CD4-positive, alpha-beta T cell (primary cell): ENCODE measurements at regions not wholly inside any gene's neighbourhood (a gene's known extent, or its start where the extent isn't known, plus 50 kb on each side); places are given as distances from the start of the nearest gene placed in this dataset.

Experiments used
- ATAC-seq: fragments of 200-7000 bp; cut with Tn5 transposase; one replicate; pipeline ENCODE4 v1.10.0; 2022; ENCODE audit warnings: mild to moderate bottlenecking; ENCODE audit not compliant: poor library complexity
- CTCF ChIA-PET: fragments of 350-600 bp; sonication (Branson Sonifier 250); formaldehyde crosslinking; loops from one replicate; lab custom pipeline; 2021; ENCODE audit warnings: antibody characterized with exemption, inconsistent platforms; lab: Charles Lee
- POLR2A ChIA-PET: fragments of 350-600 bp; sonication (Branson Sonifier 250); formaldehyde crosslinking; loops from one replicate; lab custom pipeline; 2021; ENCODE audit warnings: antibody characterized with exemption, inconsistent platforms; lab: Charles Lee
- DNase-seq, 14 experiments: peaks; one replicate each; pipeline ENCODE4 v3.0.0-alpha.2; 2013 to 2020; ENCODE audit warnings: mixed read lengths in 2 of 14
- H3K27ac ChIP-seq, 2 donors: one replicate each; pipeline versions ENCODE4 v1.5.1 to v1.7.0; 2013; ENCODE audit warnings: low read length in 2 of 2, low read depth in 1 of 2, mild to moderate bottlenecking in 1 of 2
- H3K27me3 ChIP-seq, 2 experiments: 1 replicate in 1 of 2; 2 replicates in 1 of 2; pipeline versions ENCODE4 v1.6.1 to v1.7.0; 2013; ENCODE audit warnings: low read length in 2 of 2, control low read depth in 1 of 2, mild to moderate bottlenecking in 1 of 2, moderate library complexity in 1 of 2; ENCODE audit not compliant: insufficient read depth in 2 of 2, control insufficient read depth in 1 of 2
- H3K36me3 ChIP-seq: one replicate; pipeline ENCODE4 v1.6.1; 2013; ENCODE audit warnings: low read length, control low read depth; ENCODE audit not compliant: insufficient read depth
- H3K4me1 ChIP-seq: one replicate; pipeline ENCODE4 v1.6.1; 2013; ENCODE audit warnings: low read length, control low read depth; ENCODE audit not compliant: insufficient read depth
- H3K4me3 ChIP-seq: one replicate; pipeline ENCODE4 v1.5.1; 2013; ENCODE audit warnings: mild to moderate bottlenecking, low read length, moderate library complexity
- H3K9me3 ChIP-seq, 2 experiments: 1 replicate in 1 of 2; 2 replicates in 1 of 2; pipeline versions ENCODE4 v1.6.1 to v1.7.0; 2013; ENCODE audit warnings: low read length in 2 of 2, mild to moderate bottlenecking in 2 of 2, control low read depth in 1 of 2, moderate library complexity in 1 of 2; ENCODE audit not compliant: control insufficient read depth in 1 of 2, insufficient read depth in 1 of 2
- H3K27ac Mint-ChIP-seq: one replicate; pipeline ENCODE4 v1.8.0; 2020; ENCODE audit warnings: mixed read lengths
- H3K27me3 Mint-ChIP-seq: one replicate; pipeline ENCODE4 v1.8.0; 2021; ENCODE audit warnings: mixed read lengths
- H3K36me3 Mint-ChIP-seq: one replicate; pipeline ENCODE4 v1.8.0; 2021; ENCODE audit warnings: low read depth, mixed read lengths
- H3K4me1 Mint-ChIP-seq: one replicate; pipeline ENCODE4 v1.8.0; 2021; ENCODE audit warnings: low read depth, mixed read lengths
- H3K4me3 Mint-ChIP-seq: one replicate; pipeline ENCODE4 v1.8.0; 2020; ENCODE audit warnings: mild to moderate bottlenecking, mixed read lengths
- H3K9me3 Mint-ChIP-seq: one replicate; pipeline ENCODE4 v1.8.0; 2020; ENCODE audit warnings: mixed read lengths
- intact Hi-C, 2 experiments: fragments of 100-400 bp; cut with DNase I in 1 of 2; cut with micrococcal nuclease in 1 of 2; formaldehyde crosslinking; loops; one replicate each; pipeline versions ENCODE4 v1.15.1 to v1.9.0; 2023 to 2025; cut with DNase I, micrococcal nuclease
- TF ChIP-seq, protein P1 (sequence below): fragments of 200-600 bp; IDR thresholded peaks from one replicate; pipeline ENCODE4 v1.8.0; 2022; ENCODE audit warnings: antibody characterized with exemption, mild to moderate bottlenecking

DNA sequence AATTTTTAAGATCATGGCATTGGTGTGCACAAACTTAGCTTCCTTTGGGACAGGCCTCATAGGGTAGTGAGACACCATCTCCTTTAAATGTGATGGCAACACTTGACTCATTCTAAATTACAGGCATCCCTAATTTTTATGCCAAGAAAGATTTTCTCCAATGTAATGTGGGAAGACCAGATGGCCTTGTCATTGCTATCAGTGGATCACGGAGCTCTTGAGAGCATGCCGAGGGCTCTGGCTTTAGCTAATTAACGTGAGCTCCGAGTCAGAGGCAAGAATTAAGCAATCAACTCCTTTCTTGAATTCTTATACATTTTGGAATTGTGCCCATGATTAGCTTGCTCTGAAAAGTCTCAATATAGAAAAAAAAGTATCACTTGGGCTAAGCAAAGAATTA lies 215.8 kb downstream of the LRRC70 start:
- Histone ChIP-seq H3K4me3 (no peak overlapping the region), H3K36me3 (no peaks in the 10 kb centered on the region), H3K27me3 (no peaks in the 10 kb centered on the region), H3K9me3 (peaks cover 5 to 14% of the 10 kb centered on the region in 2 experiments), H3K4me1 (no peaks in the 10 kb centered on the region), H3K27ac (no peak overlapping the region)
- CTCF ChIA-PET = no interaction called here
- peaks cover 13% of the 10 kb centered on the region for H3K9me3 Mint-ChIP-seq
- no peak overlapping the region for H3K27ac Mint-ChIP-seq
- H3K27me3 Mint-ChIP-seq = peaks cover under 1% of the 10 kb centered on the region
- H3K36me3 Mint-ChIP-seq = no peaks in the 10 kb centered on the region
- TF ChIP-seq, protein P1, sequence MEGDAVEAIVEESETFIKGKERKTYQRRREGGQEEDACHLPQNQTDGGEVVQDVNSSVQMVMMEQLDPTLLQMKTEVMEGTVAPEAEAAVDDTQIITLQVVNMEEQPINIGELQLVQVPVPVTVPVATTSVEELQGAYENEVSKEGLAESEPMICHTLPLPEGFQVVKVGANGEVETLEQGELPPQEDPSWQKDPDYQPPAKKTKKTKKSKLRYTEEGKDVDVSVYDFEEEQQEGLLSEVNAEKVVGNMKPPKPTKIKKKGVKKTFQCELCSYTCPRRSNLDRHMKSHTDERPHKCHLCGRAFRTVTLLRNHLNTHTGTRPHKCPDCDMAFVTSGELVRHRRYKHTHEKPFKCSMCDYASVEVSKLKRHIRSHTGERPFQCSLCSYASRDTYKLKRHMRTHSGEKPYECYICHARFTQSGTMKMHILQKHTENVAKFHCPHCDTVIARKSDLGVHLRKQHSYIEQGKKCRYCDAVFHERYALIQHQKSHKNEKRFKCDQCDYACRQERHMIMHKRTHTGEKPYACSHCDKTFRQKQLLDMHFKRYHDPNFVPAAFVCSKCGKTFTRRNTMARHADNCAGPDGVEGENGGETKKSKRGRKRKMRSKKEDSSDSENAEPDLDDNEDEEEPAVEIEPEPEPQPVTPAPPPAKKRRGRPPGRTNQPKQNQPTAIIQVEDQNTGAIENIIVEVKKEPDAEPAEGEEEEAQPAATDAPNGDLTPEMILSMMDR = no peak
- intact Hi-C loops = no loop called here
- no peaks in the 10 kb centered on the region for H3K4me1 Mint-ChIP-seq
- POLR2A ChIA-PET = no interaction called here
- DNase-seq (no peak), ATAC-seq (no peak)
- no peak overlapping the region for H3K4me3 Mint-ChIP-seq

DNA sequence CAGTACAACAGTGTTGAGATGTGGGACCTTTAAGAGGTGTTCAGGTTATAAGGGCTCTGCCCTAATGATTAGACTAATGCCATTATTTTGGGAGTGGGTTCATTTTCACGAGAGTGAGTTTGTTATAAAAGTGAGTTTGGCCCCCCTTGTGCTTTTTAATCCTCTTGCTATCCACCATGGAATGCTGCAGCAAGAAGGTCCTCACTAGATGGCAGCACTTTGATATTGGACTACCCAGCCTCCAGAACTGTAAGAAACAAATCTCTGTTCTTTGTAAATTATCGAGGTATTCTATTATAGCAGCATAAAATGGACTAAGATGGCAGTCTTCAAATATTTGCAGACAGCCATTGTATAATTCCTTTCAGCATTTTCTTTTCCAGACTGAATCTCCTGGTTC lies 212.4 kb downstream of the LRRC70 start:
- no peaks in the 10 kb centered on the region for H3K4me1 Mint-ChIP-seq

GRCh38 chr5:62790348-62790747 lies 211.7 kb downstream of the LRRC70 start:
- ATAC-seq = no peak
- DNase-seq = no peak
- H3K9me3 Mint-ChIP-seq = peaks cover 3% of the 10 kb centered on the region
- no peak overlapping the region for H3K27ac ChIP-seq
- H3K4me3 ChIP-seq = no peak overlapping the region
- intact Hi-C loops = no loop called here
- H3K4me1 Mint-ChIP-seq = no peaks in the 10 kb centered on the region
- H3K4me1 ChIP-seq = no peaks in the 10 kb centered on the region
- no peak overlapping the region for H3K4me3 Mint-ChIP-seq
- no peaks in the 10 kb centered on the region for H3K36me3 ChIP-seq
- H3K9me3 ChIP-seq = no peaks in the 10 kb centered on the region
- POLR2A ChIA-PET = no interaction called here
- CTCF ChIA-PET = no interaction called here
- H3K27me3 Mint-ChIP-seq = peaks cover 6% of the 10 kb centered on the region
- H3K36me3 Mint-ChIP-seq = no peaks in the 10 kb centered on the region
- H3K27me3 ChIP-seq = no peaks in the 10 kb centered on the region
- TF ChIP-seq, protein P1 = no peak
- H3K27ac Mint-ChIP-seq = no peak overlapping the region

More for the DNA sequence above, 212.4 kb downstream of the LRRC70 start:
- no peak overlapping the region for H3K27ac ChIP-seq
- no peak for ATAC-seq
- H3K36me3 Mint-ChIP-seq = no peaks in the 10 kb centered on the region
- intact Hi-C loops = no loop called here
- H3K4me3 Mint-ChIP-seq = no peak overlapping the region
- H3K36me3 ChIP-seq = no peaks in the 10 kb centered on the region
- H3K9me3 Mint-ChIP-seq = peaks cover 3% of the 10 kb centered on the region
- H3K27ac Mint-ChIP-seq = no peak overlapping the region
- ChIA-PET POLR2A (no interaction called here), CTCF (no interaction called here)
- peaks cover 6% of the 10 kb centered on the region for H3K27me3 Mint-ChIP-seq
- H3K4me1 ChIP-seq = no peaks in the 10 kb centered on the region
- H3K9me3 ChIP-seq = peaks cover 0 to 4% of the 10 kb centered on the region in 2 experiments
- TF ChIP-seq, protein P1 = no peak
- H3K4me3 ChIP-seq = no peak overlapping the region
- no peaks in the 10 kb centered on the region for H3K27me3 ChIP-seq
- DNase-seq = no peak
